ENCODE measurements at regions not wholly inside any gene's neighbourhood (a gene's known extent, or its start where the extent isn't known, plus 50 kb on each side); places are given as distances from the start of the nearest gene placed in this dataset.

GRCh38 chr2:603869-604268 is 73.3 kb downstream of the TMEM18 start:
- no peak for DNase-seq

GRCh38 chr2:603427-603826 is 73.8 kb downstream of the TMEM18 start:
- no peaks in the 10 kb centered on the region for H3K9me3 ChIP-seq
- no peaks in the 10 kb centered on the region for H3K4me1 ChIP-seq
- TF ChIP-seq CTCF (IDR thresholded peaks at IDR 0.05), result no peak
- no peaks in the 10 kb centered on the region for H3K36me3 ChIP-seq
- H3K27me3 ChIP-seq, result no peaks in the 10 kb centered on the region
- intact Hi-C loops (cut with DNase I), result no loop called here
- H3K27ac ChIP-seq, result no peak overlapping the region
- ATAC-seq, result no peak
- H3K4me3 ChIP-seq, result no peak overlapping the region
- DNase-seq, result no peak

More at GRCh38 chr2:603869-604268, 73.3 kb downstream of the TMEM18 start:
- Histone ChIP-seq H3K27me3 (no peaks in the 10 kb centered on the region), H3K4me3 (no peak overlapping the region), H3K9me3 (no peaks in the 10 kb centered on the region), H3K36me3 (no peaks in the 10 kb centered on the region), H3K27ac (no peak overlapping the region), H3K4me1 (no peaks in the 10 kb centered on the region)
- TF ChIP-seq CTCF (IDR thresholded peaks at IDR 0.05), result no peak
- ATAC-seq, result no peak
- intact Hi-C loops (cut with DNase I), result no loop called here

- ATAC-seq, result no peak
- intact Hi-C loops (cut with DNase I), result no loop called here
Measured at GRCh38 chr2:602571-603359, 74.4 kb downstream of the TMEM18 start.

GRCh38 chr2:601806-602455 is 75.3 kb downstream of the TMEM18 start:
- intact Hi-C loops (cut with DNase I), result no loop called here
- no peaks in the 10 kb centered on the region for H3K36me3 ChIP-seq
- DNase-seq, result no peak
- TF ChIP-seq CTCF (IDR thresholded peaks at IDR 0.05), result no peak
- no peak overlapping the region for H3K4me3 ChIP-seq
- no peak for ATAC-seq
- H3K4me1 ChIP-seq, result no peaks in the 10 kb centered on the region
- no peaks in the 10 kb centered on the region for H3K9me3 ChIP-seq
- no peaks in the 10 kb centered on the region for H3K27me3 ChIP-seq
- no peak overlapping the region for H3K27ac ChIP-seq

More at GRCh38 chr2:602571-603359, 74.4 kb downstream of the TMEM18 start:
- Histone ChIP-seq H3K36me3 (no peaks in the 10 kb centered on the region), H3K9me3 (no peaks in the 10 kb centered on the region), H3K4me3 (no peak overlapping the region), H3K4me1 (no peaks in the 10 kb centered on the region), H3K27ac (no peak overlapping the region), H3K27me3 (no peaks in the 10 kb centered on the region)
- DNase-seq, result no peak
- no peak for TF ChIP-seq CTCF (IDR thresholded peaks at IDR 0.05)

- Histone ChIP-seq H3K36me3 (no peaks in the 10 kb centered on the region), H3K9me3 (no peaks in the 10 kb centered on the region), H3K4me1 (no peaks in the 10 kb centered on the region), H3K4me3 (no peak overlapping the region), H3K27me3 (no peaks in the 10 kb centered on the region), H3K27ac (no peak overlapping the region)
- DNase-seq (no peak), ATAC-seq (no peak)
- TF ChIP-seq CTCF (IDR thresholded peaks at IDR 0.05), result no peak
- intact Hi-C loops (cut with DNase I), result no loop called here
Measured at GRCh38 chr2:601387-601698, 75.9 kb downstream of the TMEM18 start.

Data from upper lobe of right lung (tissue), 1 donor.